Mucosa of rectum (tissue), 2 donors: ENCODE measurements at regions not wholly inside any gene's neighbourhood (a gene's known extent, or its start where the extent isn't known, plus 50 kb on each side); places are given as distances from the start of the nearest gene placed in this dataset.

Experiments used
- H3K27ac ChIP-seq, 2 donors: one replicate each; pipeline ENCODE4 v1.7.0; 2013; ENCODE audit warnings: inconsistent platforms in 2 of 2, low read depth in 2 of 2, low read length in 2 of 2
- H3K27me3 ChIP-seq, 2 donors: one replicate each; pipeline ENCODE4 v1.7.0; 2013; ENCODE audit warnings: low read length in 2 of 2; ENCODE audit not compliant: control insufficient read depth in 2 of 2, insufficient read depth in 2 of 2
- H3K36me3 ChIP-seq, 2 donors: one replicate each; pipeline ENCODE4 v1.7.0; 2013; ENCODE audit warnings: low read length in 2 of 2; ENCODE audit not compliant: control insufficient read depth in 2 of 2, insufficient read depth in 2 of 2
- H3K4me1 ChIP-seq, 2 donors: one replicate each; pipeline ENCODE4 v1.7.0; 2013; ENCODE audit warnings: low read length in 2 of 2, mild to moderate bottlenecking in 1 of 2; ENCODE audit not compliant: control insufficient read depth in 2 of 2, insufficient read depth in 2 of 2
- H3K4me3 ChIP-seq, 2 donors: one replicate each; pipeline ENCODE4 v1.7.0; 2013; ENCODE audit warnings: low read length in 2 of 2
- H3K9ac ChIP-seq, 2 donors: one replicate each; pipeline ENCODE4 v1.7.0; 2013; ENCODE audit warnings: low read length in 2 of 2, low read depth in 1 of 2, mild to moderate bottlenecking in 1 of 2
- H3K9me3 ChIP-seq, 2 donors: one replicate each; pipeline ENCODE4 v1.7.0; 2013; ENCODE audit warnings: low read length in 2 of 2; ENCODE audit not compliant: control insufficient read depth in 2 of 2
- donor health status: healthy.
- donor health status: Normal muscosa, but diverticular disease.

- Histone ChIP-seq H3K27ac (no peak overlapping the region), H3K4me3 (no peak overlapping the region)
Measured at GRCh38 chr12:81811061-81811777, 52.1 kb upstream of the PPFIA2 start.

GRCh38 chr12:81809829-81810595 is 50.9 kb upstream of the PPFIA2 start:
- Histone ChIP-seq H3K9ac (no peak overlapping the region), H3K27me3 (no peaks in the 10 kb centered on the region), H3K4me3 (no peak overlapping the region), H3K4me1 (no peaks in the 10 kb centered on the region), H3K36me3 (no peaks in the 10 kb centered on the region), H3K9me3 (no peaks in the 10 kb centered on the region), H3K27ac (no peak overlapping the region)

More at GRCh38 chr12:81811061-81811777, 52.1 kb upstream of the PPFIA2 start:
- Histone ChIP-seq H3K9me3 (no peaks in the 10 kb centered on the region), H3K4me1 (no peaks in the 10 kb centered on the region), H3K9ac (no peak overlapping the region), H3K36me3 (no peaks in the 10 kb centered on the region), H3K27me3 (no peaks in the 10 kb centered on the region)

GRCh38 chr12:81809113-81809777 is 50.1 kb upstream of the PPFIA2 start:
- Histone ChIP-seq H3K4me1 (no peaks in the 10 kb centered on the region), H3K27me3 (no peaks in the 10 kb centered on the region), H3K36me3 (no peaks in the 10 kb centered on the region)

More at GRCh38 chr12:81809113-81809777, 50.1 kb upstream of the PPFIA2 start:
- Histone ChIP-seq H3K9me3 (no peaks in the 10 kb centered on the region), H3K27ac (no peak overlapping the region), H3K4me3 (no peak overlapping the region), H3K9ac (no peak overlapping the region)
